DOHH2 (cell line): ENCODE measurements at regions not wholly inside any gene's neighbourhood (a gene's known extent, or its start where the extent isn't known, plus 50 kb on each side); places are given as distances from the start of the nearest gene placed in this dataset.
"Not testable (repeated sequence)": the region's sequence is repeated elsewhere in the genome, so short reads cannot be mapped to it uniquely, and the experiment has no call there.

Experiments
- H3F3A ChIP-seq: fragments of 200-600 bp; sonication (generic), shearing (Covaris generic); 2 replicates; pipeline ENCODE4 v1.6.0; 2016; ENCODE audit warnings: antibody characterized with exemption, mild to moderate bottlenecking; ENCODE audit not compliant: control insufficient read depth, insufficient read depth
- H3K27ac ChIP-seq: fragments of 200-600 bp; sonication (generic); 2 replicates; pipeline ENCODE4 v1.5.1; 2014; ENCODE audit warnings: low read depth, mild to moderate bottlenecking, low read length, moderate library complexity
- H3K27me3 ChIP-seq: fragments of 200-600 bp; sonication (generic); 2 replicates; pipeline ENCODE4 v1.6.1; 2014; ENCODE audit warnings: mild to moderate bottlenecking, low read length, mixed read lengths; ENCODE audit not compliant: control insufficient read depth
- H3K36me3 ChIP-seq: fragments of 200-600 bp; sonication (generic); 2 replicates; pipeline ENCODE4 v1.6.1; 2014; ENCODE audit warnings: mild to moderate bottlenecking, low read length, moderate library complexity, mixed read lengths; ENCODE audit not compliant: control insufficient read depth
- H3K4me1 ChIP-seq: fragments of 200-600 bp; sonication (generic); 2 replicates; pipeline ENCODE4 v1.6.1; 2014; ENCODE audit warnings: mild to moderate bottlenecking, low read length, mixed read lengths; ENCODE audit not compliant: control insufficient read depth
- H3K4me2 ChIP-seq: fragments of 200-600 bp; sonication (generic); 2 replicates; pipeline ENCODE4 v1.6.0; 2014; ENCODE audit warnings: mild to moderate bottlenecking, low read length, moderate library complexity
- H3K4me3 ChIP-seq: fragments of 200-600 bp; sonication (generic); 2 replicates; pipeline ENCODE4 v1.5.1; 2014; ENCODE audit warnings: mild to moderate bottlenecking, low read length, mixed read lengths
- H3K79me2 ChIP-seq: fragments of 200-600 bp; sonication (generic); 2 replicates; pipeline ENCODE4 v1.6.1; 2014; ENCODE audit warnings: mild to moderate bottlenecking, low read length, mixed read lengths; ENCODE audit not compliant: control insufficient read depth
- H3K9me2 ChIP-seq: fragments of 200-600 bp; sonication (generic); replicated peaks from 2 replicates; pipeline ENCODE4 v1.6.1; 2014; ENCODE audit warnings: mild to moderate bottlenecking, low read length, mixed read lengths; ENCODE audit not compliant: control insufficient read depth
- H3K9me3 ChIP-seq: fragments of 200-600 bp; sonication (generic); 2 replicates; pipeline ENCODE4 v1.6.1; 2014; ENCODE audit warnings: antibody characterized with exemption, low read length, mixed read lengths; ENCODE audit not compliant: control insufficient read depth, insufficient read depth
- H4K20me1 ChIP-seq: fragments of 200-600 bp; sonication (generic); 2 replicates; pipeline ENCODE4 v1.6.0; 2014; ENCODE audit warnings: low read depth, mild to moderate bottlenecking, antibody characterized with exemption, low read length, moderate library complexity; ENCODE audit not compliant: control insufficient read depth, insufficient read depth
- EZH2phosphoT487 ChIP-seq: fragments of 200-600 bp; sonication (generic); IDR thresholded peaks from 2 replicates; pipeline ENCODE4 v1.6.1; 2017; ENCODE audit warnings: borderline replicate concordance, mild to moderate bottlenecking, antibody characterized with exemption, low read length, moderate library complexity, mixed read lengths
- TF ChIP-seq, protein P1 (sequence below): fragments of 200-600 bp; sonication (generic); IDR thresholded peaks from one replicate; pipeline ENCODE4 v1.5.1; 2014; ENCODE audit warnings: antibody characterized with exemption, mild to moderate bottlenecking, low read depth, low read length; ENCODE audit not compliant: poor library complexity, severe bottlenecking

DNA sequence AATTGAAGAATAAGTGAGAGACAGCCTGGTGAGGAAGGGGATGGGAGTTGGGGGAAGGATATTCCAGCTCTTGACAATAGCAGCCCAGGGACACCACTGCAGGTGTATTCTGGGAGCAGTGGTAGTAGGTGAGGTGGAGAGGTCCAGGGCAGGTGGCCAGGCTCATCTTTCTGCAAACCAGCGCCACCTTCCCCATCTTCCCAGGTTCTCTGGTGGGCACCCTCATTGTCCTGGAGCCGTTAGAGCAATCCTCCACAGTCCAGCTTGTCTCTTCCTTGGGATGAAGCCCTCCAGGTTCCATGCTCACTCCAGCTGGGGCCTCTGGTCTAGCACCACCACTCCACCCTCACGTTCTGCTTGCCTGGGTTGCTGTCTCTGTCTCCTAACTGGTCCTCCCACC, 97.0 kb downstream of the IER5 start:
- peaks cover 5% of the 10 kb centered on the region; the same call in 1 of the 2 replicates for H3K27me3 ChIP-seq
- TF ChIP-seq, protein P1, sequence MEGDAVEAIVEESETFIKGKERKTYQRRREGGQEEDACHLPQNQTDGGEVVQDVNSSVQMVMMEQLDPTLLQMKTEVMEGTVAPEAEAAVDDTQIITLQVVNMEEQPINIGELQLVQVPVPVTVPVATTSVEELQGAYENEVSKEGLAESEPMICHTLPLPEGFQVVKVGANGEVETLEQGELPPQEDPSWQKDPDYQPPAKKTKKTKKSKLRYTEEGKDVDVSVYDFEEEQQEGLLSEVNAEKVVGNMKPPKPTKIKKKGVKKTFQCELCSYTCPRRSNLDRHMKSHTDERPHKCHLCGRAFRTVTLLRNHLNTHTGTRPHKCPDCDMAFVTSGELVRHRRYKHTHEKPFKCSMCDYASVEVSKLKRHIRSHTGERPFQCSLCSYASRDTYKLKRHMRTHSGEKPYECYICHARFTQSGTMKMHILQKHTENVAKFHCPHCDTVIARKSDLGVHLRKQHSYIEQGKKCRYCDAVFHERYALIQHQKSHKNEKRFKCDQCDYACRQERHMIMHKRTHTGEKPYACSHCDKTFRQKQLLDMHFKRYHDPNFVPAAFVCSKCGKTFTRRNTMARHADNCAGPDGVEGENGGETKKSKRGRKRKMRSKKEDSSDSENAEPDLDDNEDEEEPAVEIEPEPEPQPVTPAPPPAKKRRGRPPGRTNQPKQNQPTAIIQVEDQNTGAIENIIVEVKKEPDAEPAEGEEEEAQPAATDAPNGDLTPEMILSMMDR: no peak
- no peak for TF ChIP-seq EZH2phosphoT487

DNA sequence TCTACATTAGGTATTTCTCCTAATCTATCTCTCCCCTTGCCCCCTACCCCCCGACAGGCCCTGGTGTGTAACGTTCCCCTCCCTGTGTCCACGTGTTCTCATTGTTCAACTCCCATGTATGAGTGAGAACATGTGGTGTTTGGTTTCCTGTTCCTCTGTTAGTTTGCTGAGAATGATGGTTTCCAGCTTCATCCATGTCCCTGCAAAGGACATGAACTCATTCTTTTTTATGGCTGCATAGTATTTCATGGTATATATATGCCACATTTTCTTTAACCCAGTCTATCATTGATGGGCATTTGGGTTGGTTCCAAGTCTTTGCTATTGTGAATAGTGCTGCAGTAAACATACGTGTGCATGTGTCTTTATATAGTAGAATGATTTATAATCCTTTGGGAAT, 97.6 kb downstream of the IER5 start:
- H3K79me2 ChIP-seq, H3K4me2 ChIP-seq, H3K9me3 ChIP-seq: not testable (repeated sequence)

More for the DNA sequence above, 97.0 kb downstream of the IER5 start:
- H3K4me1 ChIP-seq: peaks cover 2% of the 10 kb centered on the region; the same call in 1 of the 2 replicates
- no peaks in the 10 kb centered on the region for H4K20me1 ChIP-seq
- no peak overlapping the region for H3K4me3 ChIP-seq
- no peaks in the 10 kb centered on the region for H3K9me2 ChIP-seq
- no peaks in the 10 kb centered on the region for H3K79me2 ChIP-seq
- H3K36me3 ChIP-seq: no peaks in the 10 kb centered on the region
- no peaks in the 10 kb centered on the region for H3F3A ChIP-seq
- H3K27ac ChIP-seq: no peak overlapping the region
- no peaks in the 10 kb centered on the region for H3K9me3 ChIP-seq
- H3K4me2 ChIP-seq: no peak overlapping the region

DNA sequence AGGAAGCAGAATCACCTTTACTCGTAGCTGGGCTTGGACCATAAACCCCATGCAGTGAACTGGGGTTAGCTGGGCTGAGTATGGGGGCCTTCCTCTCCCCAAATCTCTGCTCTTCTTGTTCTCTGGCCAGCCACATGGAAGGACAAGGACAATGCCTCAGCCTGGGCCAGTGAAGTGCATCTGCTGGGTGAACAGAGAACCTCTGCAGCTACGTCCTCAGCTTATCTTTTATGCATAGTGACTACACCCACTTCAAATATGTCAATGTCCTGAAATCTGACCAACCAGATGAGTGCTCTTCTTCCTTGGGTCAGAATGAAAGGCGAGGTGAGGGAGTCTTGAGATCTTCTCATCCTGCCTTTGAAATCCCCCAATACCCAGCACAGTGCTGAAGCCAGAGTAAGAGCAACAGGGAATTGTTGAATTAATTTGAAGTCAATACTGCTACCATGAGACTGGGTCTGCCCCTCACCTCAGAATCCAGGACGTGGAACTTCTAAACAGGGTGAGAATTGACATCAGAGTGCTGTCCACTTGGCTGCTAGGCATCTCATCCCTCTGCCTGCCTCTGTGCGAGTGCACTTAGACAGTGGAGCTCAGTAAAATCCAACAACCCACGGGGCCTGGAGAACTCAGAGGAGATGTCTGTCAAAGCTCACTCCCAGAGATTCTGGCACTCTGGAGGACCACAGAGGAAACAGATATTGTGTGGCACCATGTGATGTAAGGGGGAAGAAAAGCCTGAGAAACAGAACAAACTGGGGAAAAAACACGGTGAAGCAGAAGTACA, 99.0 kb downstream of the IER5 start:
- H3K4me1 ChIP-seq: peaks cover 2% of the 10 kb centered on the region; the same call in 1 of the 2 replicates
- no peak overlapping the region for H3K4me2 ChIP-seq
- TF ChIP-seq EZH2phosphoT487: no peak
- TF ChIP-seq, protein P1: no peak
- no peaks in the 10 kb centered on the region for H3K79me2 ChIP-seq
- no peaks in the 10 kb centered on the region for H3K36me3 ChIP-seq
- peaks cover 5% of the 10 kb centered on the region; the same call in 1 of the 2 replicates for H3K27me3 ChIP-seq
- H3K9me3 ChIP-seq: no peaks in the 10 kb centered on the region
- H3F3A ChIP-seq: no peaks in the 10 kb centered on the region
- H4K20me1 ChIP-seq: no peaks in the 10 kb centered on the region
- H3K27ac ChIP-seq: no peak overlapping the region
- no peaks in the 10 kb centered on the region for H3K9me2 ChIP-seq
- no peak overlapping the region for H3K4me3 ChIP-seq

More for the DNA sequence above, 97.6 kb downstream of the IER5 start:
- H3K36me3 ChIP-seq, H3K4me3 ChIP-seq, H3K27me3 ChIP-seq, H4K20me1 ChIP-seq, H3K27ac ChIP-seq, H3K4me1 ChIP-seq, H3F3A ChIP-seq, H3K9me2 ChIP-seq: not testable (repeated sequence)

DNA sequence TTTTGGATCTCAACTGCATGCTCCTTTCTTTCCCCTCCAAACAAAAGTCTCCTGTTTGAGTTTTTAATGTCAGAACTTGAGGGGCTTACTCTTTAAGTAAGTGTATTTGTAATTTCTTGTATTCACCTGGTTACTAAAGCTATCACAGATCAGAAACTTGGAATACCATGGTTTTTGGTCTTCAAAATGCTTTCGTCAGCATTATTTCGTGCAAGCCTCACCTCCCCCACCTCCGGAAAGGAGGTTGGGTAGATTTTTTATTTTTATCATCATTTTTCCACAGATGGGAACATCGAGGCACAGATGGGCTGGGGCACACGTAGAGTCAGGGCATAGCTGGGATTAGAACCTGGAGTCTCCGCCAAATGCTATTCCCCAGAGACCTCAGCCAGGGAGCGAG, 100.7 kb downstream of the IER5 start:
- Histone ChIP-seq H4K20me1 (no peaks in the 10 kb centered on the region), H3K27ac (no peak overlapping the region)

More for the DNA sequence above, 100.7 kb downstream of the IER5 start:
- Histone ChIP-seq H3K36me3 (no peaks in the 10 kb centered on the region), H3F3A (no peaks in the 10 kb centered on the region), H3K4me1 (peaks cover 2% of the 10 kb centered on the region; the same call in 1 of the 2 replicates), H3K27me3 (peaks cover 5% of the 10 kb centered on the region; the same call in 1 of the 2 replicates), H3K9me2 (no peaks in the 10 kb centered on the region), H3K79me2 (no peaks in the 10 kb centered on the region), H3K9me3 (no peaks in the 10 kb centered on the region), H3K4me2 (no peak overlapping the region), H3K4me3 (no peak overlapping the region)
- TF ChIP-seq, protein P1: no peak
- no peak for TF ChIP-seq EZH2phosphoT487
